MM.1S (cell line): ENCODE measurements at regions not wholly inside any gene's neighbourhood (a gene's known extent, or its start where the extent isn't known, plus 50 kb on each side); places are given as distances from the start of the nearest gene placed in this dataset.

Source experiments
- EZH2 ChIP-seq: fragments of 300-600 bp; sonication (generic); optimal IDR thresholded peaks from 2 replicates; pipeline ENCODE3; 2017; ENCODE audit warnings: low read depth, mild to moderate bottlenecking, antibody characterized with exemption, low read length, mixed read lengths
- EZH2phosphoT487 ChIP-seq: fragments of 300-600 bp; sonication (generic); IDR thresholded peaks from 2 replicates; pipeline ENCODE4 v1.6.1; 2018; ENCODE audit warnings: antibody characterized with exemption, low read length
- TF ChIP-seq, protein P1 (sequence below): fragments of 300-600 bp; sonication (generic); IDR thresholded peaks from 2 replicates; pipeline ENCODE4 v1.5.1; 2016; ENCODE audit warnings: antibody characterized with exemption, low read length, mixed read lengths

DNA sequence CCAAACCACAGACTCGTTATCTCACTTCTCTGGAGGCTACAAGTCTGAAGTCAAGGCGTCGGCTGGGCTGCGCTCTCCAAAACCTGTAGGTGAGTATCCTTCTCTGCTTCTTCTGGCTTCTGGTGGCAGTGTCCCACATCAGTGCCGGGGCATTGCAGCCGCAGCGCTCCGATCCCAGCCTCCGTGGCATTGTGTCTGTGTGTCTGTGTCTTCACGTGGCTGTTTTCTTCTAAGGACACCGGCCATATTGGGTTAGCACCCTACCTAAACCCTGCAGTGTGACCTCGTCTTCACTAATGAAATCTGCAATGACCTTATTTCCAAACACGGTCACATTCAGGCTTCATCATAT, 584.9 kb upstream of the COBL start:
- TF ChIP-seq, protein P1, sequence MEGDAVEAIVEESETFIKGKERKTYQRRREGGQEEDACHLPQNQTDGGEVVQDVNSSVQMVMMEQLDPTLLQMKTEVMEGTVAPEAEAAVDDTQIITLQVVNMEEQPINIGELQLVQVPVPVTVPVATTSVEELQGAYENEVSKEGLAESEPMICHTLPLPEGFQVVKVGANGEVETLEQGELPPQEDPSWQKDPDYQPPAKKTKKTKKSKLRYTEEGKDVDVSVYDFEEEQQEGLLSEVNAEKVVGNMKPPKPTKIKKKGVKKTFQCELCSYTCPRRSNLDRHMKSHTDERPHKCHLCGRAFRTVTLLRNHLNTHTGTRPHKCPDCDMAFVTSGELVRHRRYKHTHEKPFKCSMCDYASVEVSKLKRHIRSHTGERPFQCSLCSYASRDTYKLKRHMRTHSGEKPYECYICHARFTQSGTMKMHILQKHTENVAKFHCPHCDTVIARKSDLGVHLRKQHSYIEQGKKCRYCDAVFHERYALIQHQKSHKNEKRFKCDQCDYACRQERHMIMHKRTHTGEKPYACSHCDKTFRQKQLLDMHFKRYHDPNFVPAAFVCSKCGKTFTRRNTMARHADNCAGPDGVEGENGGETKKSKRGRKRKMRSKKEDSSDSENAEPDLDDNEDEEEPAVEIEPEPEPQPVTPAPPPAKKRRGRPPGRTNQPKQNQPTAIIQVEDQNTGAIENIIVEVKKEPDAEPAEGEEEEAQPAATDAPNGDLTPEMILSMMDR: no peak
- no peak for TF ChIP-seq EZH2
- TF ChIP-seq EZH2phosphoT487: no peak
